ENCODE measurements at regions not wholly inside any gene's neighbourhood (a gene's known extent, or its start where the extent isn't known, plus 50 kb on each side); places are given as distances from the start of the nearest gene placed in this dataset.
"Not testable (repeated sequence)": the region's sequence is repeated elsewhere in the genome, so short reads cannot be mapped to it uniquely, and the experiment has no call there.

DNA sequence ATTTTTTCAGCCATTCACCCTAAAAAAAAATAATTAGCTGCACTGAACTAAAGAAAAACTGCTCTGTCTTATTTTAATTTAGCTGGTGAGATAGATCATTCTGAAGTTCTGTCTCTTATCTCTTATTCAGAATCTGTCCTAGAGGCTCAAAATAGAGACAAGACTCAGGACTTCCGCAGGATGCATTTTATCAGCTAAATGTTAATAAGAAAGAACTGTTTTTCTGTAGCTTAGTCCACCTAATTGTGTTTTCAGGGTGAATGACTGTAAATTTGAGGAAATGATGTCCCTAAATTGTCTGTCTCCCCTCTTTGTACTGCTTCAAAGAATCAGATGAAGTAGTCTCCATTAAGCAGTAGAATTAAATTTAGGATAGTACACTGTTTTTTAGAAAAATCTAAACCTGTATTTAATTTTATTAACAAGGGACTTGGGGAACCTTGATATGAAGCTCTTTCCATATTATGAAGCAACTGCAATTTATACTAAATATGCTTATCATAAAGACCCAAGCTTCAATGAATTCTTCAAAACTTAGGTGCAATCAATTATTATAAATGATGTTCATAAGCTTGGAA lies 671.9 kb downstream of the RWDD3 start:
- Histone ChIP-seq H4K20me1 (ENCODE audit: insufficient read depth, low read length, poor library complexity, severe bottlenecking) (no peaks in the 10 kb centered on the region), H3K4me2 (ENCODE audit: low read depth, low read length, poor library complexity, severe bottlenecking) (no peak overlapping the region), H3K9me3 (ENCODE audit: insufficient read depth, low read depth, low read length) (no peaks in the 10 kb centered on the region), H3K4me3 (ENCODE audit: low read length, poor library complexity, severe bottlenecking) (no peak overlapping the region), H3K9me2 (replicated peaks; ENCODE audit: low read depth, low read length) (no peaks in the 10 kb centered on the region), H3K27me3 (ENCODE audit: insufficient read depth, low read length, poor library complexity, severe bottlenecking) (no peaks in the 10 kb centered on the region), H3K4me1 (ENCODE audit: insufficient read depth, low read length, poor library complexity, severe bottlenecking) (no peaks in the 10 kb centered on the region), H3K36me3 (ENCODE audit: insufficient read depth, low read length) (no peaks in the 10 kb centered on the region), H3K9ac (ENCODE audit: low read depth, low read length, poor library complexity, severe bottlenecking) (no peak overlapping the region), H3K79me2 (ENCODE audit: insufficient read depth, low read length) (no peaks in the 10 kb centered on the region), H3F3A (ENCODE audit: low read depth) (no peaks in the 10 kb centered on the region), H2AFZ (ENCODE audit: low read length) (no peak overlapping the region)
- TF ChIP-seq, protein P1, sequence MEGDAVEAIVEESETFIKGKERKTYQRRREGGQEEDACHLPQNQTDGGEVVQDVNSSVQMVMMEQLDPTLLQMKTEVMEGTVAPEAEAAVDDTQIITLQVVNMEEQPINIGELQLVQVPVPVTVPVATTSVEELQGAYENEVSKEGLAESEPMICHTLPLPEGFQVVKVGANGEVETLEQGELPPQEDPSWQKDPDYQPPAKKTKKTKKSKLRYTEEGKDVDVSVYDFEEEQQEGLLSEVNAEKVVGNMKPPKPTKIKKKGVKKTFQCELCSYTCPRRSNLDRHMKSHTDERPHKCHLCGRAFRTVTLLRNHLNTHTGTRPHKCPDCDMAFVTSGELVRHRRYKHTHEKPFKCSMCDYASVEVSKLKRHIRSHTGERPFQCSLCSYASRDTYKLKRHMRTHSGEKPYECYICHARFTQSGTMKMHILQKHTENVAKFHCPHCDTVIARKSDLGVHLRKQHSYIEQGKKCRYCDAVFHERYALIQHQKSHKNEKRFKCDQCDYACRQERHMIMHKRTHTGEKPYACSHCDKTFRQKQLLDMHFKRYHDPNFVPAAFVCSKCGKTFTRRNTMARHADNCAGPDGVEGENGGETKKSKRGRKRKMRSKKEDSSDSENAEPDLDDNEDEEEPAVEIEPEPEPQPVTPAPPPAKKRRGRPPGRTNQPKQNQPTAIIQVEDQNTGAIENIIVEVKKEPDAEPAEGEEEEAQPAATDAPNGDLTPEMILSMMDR (conservative IDR thresholded peaks at IDR 0.05; ENCODE audit: low read length), result no peak
- no peak for TF ChIP-seq EZH2phosphoT487 (IDR thresholded peaks at IDR 0.05; ENCODE audit: borderline replicate concordance)

DNA sequence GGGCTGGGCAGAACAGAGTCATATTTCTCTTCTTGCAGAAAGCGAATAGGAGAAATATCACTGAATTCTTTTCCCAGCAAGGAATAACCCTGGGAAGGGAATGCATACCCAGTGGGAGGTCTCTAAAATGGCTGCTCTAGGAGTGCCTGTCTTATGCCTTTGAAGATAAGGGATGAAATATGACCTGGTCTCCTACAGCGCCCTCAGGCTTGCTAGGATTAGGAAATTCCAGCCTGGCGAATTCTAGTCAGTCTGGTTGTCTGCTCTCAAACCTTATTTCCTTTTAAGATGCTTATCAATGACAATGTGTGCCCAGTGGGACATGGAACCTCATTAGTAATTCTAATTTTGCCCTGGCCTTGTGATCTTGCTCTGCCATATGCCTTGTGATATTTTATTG lies 677.7 kb downstream of the RWDD3 start:
- peaks cover 14% of the 10 kb centered on the region for H3K9me3 ChIP-seq (ENCODE audit: insufficient read depth, low read depth, low read length)
- not testable (repeated sequence) for H3K36me3 ChIP-seq (ENCODE audit: insufficient read depth, low read length); H3K4me3 ChIP-seq (ENCODE audit: low read length, poor library complexity, severe bottlenecking); H3K79me2 ChIP-seq (ENCODE audit: insufficient read depth, low read length); H3K27me3 ChIP-seq (ENCODE audit: insufficient read depth, low read length, poor library complexity, severe bottlenecking); H3K9me2 ChIP-seq (replicated peaks; ENCODE audit: low read depth, low read length); H4K20me1 ChIP-seq (ENCODE audit: insufficient read depth, low read length, poor library complexity, severe bottlenecking); H3F3A ChIP-seq (ENCODE audit: low read depth); H3K4me1 ChIP-seq (ENCODE audit: insufficient read depth, low read length, poor library complexity, severe bottlenecking); H3K9ac ChIP-seq (ENCODE audit: low read depth, low read length, poor library complexity, severe bottlenecking); H2AFZ ChIP-seq (ENCODE audit: low read length); H3K4me2 ChIP-seq (ENCODE audit: low read depth, low read length, poor library complexity, severe bottlenecking)

DNA sequence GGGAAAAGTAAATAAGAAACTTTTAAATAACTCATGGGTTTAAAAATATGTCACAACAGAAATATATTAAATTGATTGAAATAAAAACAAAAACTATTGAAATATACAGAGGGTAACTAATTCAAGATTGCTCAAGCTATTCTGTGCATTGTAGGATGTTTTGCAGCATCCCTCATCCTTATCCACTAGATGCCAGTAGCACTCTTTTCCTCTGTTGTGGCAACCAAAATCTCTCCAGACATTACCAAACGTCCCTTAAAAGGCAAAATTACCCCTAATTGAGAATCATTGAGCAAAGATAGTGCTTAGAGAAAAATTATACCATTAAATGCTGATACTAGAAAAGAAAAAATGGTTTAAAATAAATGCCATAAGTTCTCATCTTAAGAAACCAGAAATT lies 682.6 kb downstream of the RWDD3 start:
- Histone ChIP-seq H3K36me3 (ENCODE audit: insufficient read depth, low read length) (no peaks in the 10 kb centered on the region), H4K20me1 (ENCODE audit: insufficient read depth, low read length, poor library complexity, severe bottlenecking) (no peaks in the 10 kb centered on the region), H3K4me1 (ENCODE audit: insufficient read depth, low read length, poor library complexity, severe bottlenecking) (no peaks in the 10 kb centered on the region), H3K9me2 (replicated peaks; ENCODE audit: low read depth, low read length) (no peaks in the 10 kb centered on the region; the same call in 1 of the 2 replicates), H3K9ac (ENCODE audit: low read depth, low read length, poor library complexity, severe bottlenecking) (no peak overlapping the region), H3K4me3 (ENCODE audit: low read length, poor library complexity, severe bottlenecking) (no peak overlapping the region), H2AFZ (ENCODE audit: low read length) (no peak overlapping the region), H3K27me3 (ENCODE audit: insufficient read depth, low read length, poor library complexity, severe bottlenecking) (no peaks in the 10 kb centered on the region), H3K9me3 (ENCODE audit: insufficient read depth, low read depth, low read length) (peaks cover 11% of the 10 kb centered on the region), H3F3A (ENCODE audit: low read depth) (no peaks in the 10 kb centered on the region), H3K79me2 (ENCODE audit: insufficient read depth, low read length) (no peaks in the 10 kb centered on the region), H3K4me2 (ENCODE audit: low read depth, low read length, poor library complexity, severe bottlenecking) (no peak overlapping the region)
- TF ChIP-seq EZH2phosphoT487 (IDR thresholded peaks at IDR 0.05; ENCODE audit: borderline replicate concordance), result no peak
- TF ChIP-seq, protein P1 (conservative IDR thresholded peaks at IDR 0.05; ENCODE audit: low read length), result peak; percentile 70

DNA sequence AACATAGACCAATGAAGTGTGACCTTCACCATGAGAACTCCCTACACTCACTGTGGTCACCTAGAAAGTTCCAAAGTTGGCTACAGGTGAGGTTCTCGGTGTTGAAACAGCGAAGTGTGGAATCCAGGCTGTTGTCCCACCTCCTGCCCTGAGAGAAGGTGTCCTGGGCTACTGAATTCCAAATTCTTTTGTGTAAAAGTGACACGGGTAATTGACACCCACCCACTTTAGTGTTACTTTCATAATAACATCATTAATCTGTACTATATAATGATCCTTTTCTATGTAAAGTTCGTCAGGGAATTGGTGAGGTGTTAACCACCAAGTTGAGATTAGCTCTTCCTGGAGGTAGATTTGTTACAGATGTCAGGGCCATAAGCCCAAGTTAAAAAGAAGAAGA lies 690.7 kb downstream of the RWDD3 start:
- TF ChIP-seq EZH2phosphoT487 (IDR thresholded peaks at IDR 0.05; ENCODE audit: borderline replicate concordance), result no peak
- TF ChIP-seq, protein P1 (conservative IDR thresholded peaks at IDR 0.05; ENCODE audit: low read length), result no peak
- Histone ChIP-seq H2AFZ (ENCODE audit: low read length) (no peak overlapping the region), H3K4me3 (ENCODE audit: low read length, poor library complexity, severe bottlenecking) (no peak overlapping the region), H3K4me1 (ENCODE audit: insufficient read depth, low read length, poor library complexity, severe bottlenecking) (peaks cover 7% of the 10 kb centered on the region), H3F3A (ENCODE audit: low read depth) (no peaks in the 10 kb centered on the region), H3K4me2 (ENCODE audit: low read depth, low read length, poor library complexity, severe bottlenecking) (no peak overlapping the region), H3K9me3 (ENCODE audit: insufficient read depth, low read depth, low read length) (no peaks in the 10 kb centered on the region), H3K9me2 (replicated peaks; ENCODE audit: low read depth, low read length) (no peaks in the 10 kb centered on the region; the same call in 1 of the 2 replicates), H4K20me1 (ENCODE audit: insufficient read depth, low read length, poor library complexity, severe bottlenecking) (no peaks in the 10 kb centered on the region), H3K79me2 (ENCODE audit: insufficient read depth, low read length) (no peaks in the 10 kb centered on the region), H3K9ac (ENCODE audit: low read depth, low read length, poor library complexity, severe bottlenecking) (no peak overlapping the region), H3K27me3 (ENCODE audit: insufficient read depth, low read length, poor library complexity, severe bottlenecking) (no peaks in the 10 kb centered on the region), H3K36me3 (ENCODE audit: insufficient read depth, low read length) (no peaks in the 10 kb centered on the region)
